Tibial nerve (tissue), 4 donors: ENCODE measurements at regions not wholly inside any gene's neighbourhood (a gene's known extent, or its start where the extent isn't known, plus 50 kb on each side); places are given as distances from the start of the nearest gene placed in this dataset.

Experiments used
- DNase-seq, 2 donors: peaks; one replicate each; pipeline ENCODE4 v3.0.0-alpha.2; 2019; ENCODE audit warnings: low spot score in 2 of 2
- H3K27ac ChIP-seq, 4 donors: fragments of 200-600 bp; sonication (generic) in 3 of 4; one replicate each; pipeline ENCODE4 v1.5.1; 2017 to 2019; ENCODE audit warnings: mild to moderate bottlenecking in 1 of 4
- H3K27me3 ChIP-seq, 2 donors: fragments of 200-600 bp; sonication (generic) in 1 of 2; one replicate each; pipeline versions ENCODE4 v1.5.1 to v1.6.0; 2017 to 2019
- H3K36me3 ChIP-seq, 3 donors: fragments of 200-600 bp; sonication (generic); one replicate each; pipeline ENCODE4 v1.5.1; 2018 to 2019
- H3K4me1 ChIP-seq, 4 donors: fragments of 200-600 bp; sonication (generic) in 3 of 4; one replicate each; pipeline ENCODE4 v1.5.1; 2017 to 2019
- H3K4me3 ChIP-seq, 4 donors: fragments of 200-600 bp; sonication (generic) in 3 of 4; one replicate each; pipeline ENCODE4 v1.5.1; 2017 to 2019; ENCODE audit warnings: mild to moderate bottlenecking in 1 of 4, moderate library complexity in 1 of 4
- H3K9me3 ChIP-seq, 4 donors: fragments of 200-600 bp; sonication (generic) in 3 of 4; one replicate each; pipeline ENCODE4 v1.5.1; 2017 to 2019
- CTCF ChIP-seq, 5 experiments: fragments of 200-600 bp in 3 of 5; fragments of 450-650 bp in 2 of 5; sonication (generic) in 3 of 5; IDR thresholded peaks; one replicate each; pipeline ENCODE4 v1.5.1; 2016 to 2019; ENCODE audit warnings: antibody characterized with exemption in 5 of 5, mild to moderate bottlenecking in 3 of 5, moderate library complexity in 2 of 5
- EP300 ChIP-seq, 2 donors: sonication (generic); formaldehyde crosslinking; IDR thresholded peaks; one replicate each; pipeline ENCODE4 v1.6.1; 2017; ENCODE audit warnings: antibody characterized with exemption in 2 of 2, mild to moderate bottlenecking in 1 of 2
- POLR2A ChIP-seq, 2 donors: fragments of 450-650 bp; IDR thresholded peaks; one replicate each; pipeline ENCODE4 v1.6.1; 2017; ENCODE audit warnings: antibody characterized with exemption in 2 of 2, mild to moderate bottlenecking in 2 of 2, moderate library complexity in 2 of 2
- WGBS, 2 donors: methylation state at CpG; one replicate each; pipeline ENCODE4 v1.1.5; 2018; 5-methylcytosine and 5-hydroxymethylcytosine counted together

- Histone ChIP-seq H3K4me3 (no peak overlapping the region), H3K4me1 (no peaks in the 10 kb centered on the region), H3K27ac (no peak overlapping the region), H3K27me3 (no peaks in the 10 kb centered on the region), H3K9me3 (no peaks in the 10 kb centered on the region), H3K36me3 (no peaks in the 10 kb centered on the region)
- DNase-seq = no peak
- WGBS, 2 donors = 68 to 70% methylated on average over 4 of the region's 4 CpGs
- TF ChIP-seq EP300 (IDR thresholded peaks at IDR 0.05) (no peak), POLR2A (IDR thresholded peaks at IDR 0.05) (no peak), CTCF (IDR thresholded peaks at IDR 0.05) (no peak)
These were observed 728.8 kb upstream of the RBFOX1 start for GRCh38 chr16:6603780-6604325.

- Histone ChIP-seq H3K4me3 (no peak overlapping the region), H3K36me3 (no peaks in the 10 kb centered on the region), H3K27me3 (no peaks in the 10 kb centered on the region), H3K4me1 (no peaks in the 10 kb centered on the region), H3K9me3 (no peaks in the 10 kb centered on the region), H3K27ac (no peak overlapping the region)
- TF ChIP-seq EP300 (IDR thresholded peaks at IDR 0.05) (no peak), POLR2A (IDR thresholded peaks at IDR 0.05) (no peak), CTCF (IDR thresholded peaks at IDR 0.05) (no peak)
- no peak for DNase-seq
- 55% methylated on average over 1 of the region's 1 CpG; no CpG with 5 or more reads in 1 of the 2 donors for WGBS, 2 donors
These were observed 730.2 kb upstream of the RBFOX1 start for GRCh38 chr16:6602405-6602804.

GRCh38 chr16:6600167-6600566 is 732.5 kb upstream of the RBFOX1 start:
- WGBS, 2 donors = 38 to 49% methylated on average over 6 of the region's 6 CpGs
- Histone ChIP-seq H3K27me3 (no peaks in the 10 kb centered on the region), H3K27ac (no peak overlapping the region), H3K4me3 (no peak overlapping the region), H3K9me3 (no peaks in the 10 kb centered on the region), H3K4me1 (no peaks in the 10 kb centered on the region), H3K36me3 (no peaks in the 10 kb centered on the region)
- TF ChIP-seq CTCF (IDR thresholded peaks at IDR 0.05) (no peak), EP300 (IDR thresholded peaks at IDR 0.05) (no peak), POLR2A (IDR thresholded peaks at IDR 0.05) (no peak)
- DNase-seq = no peak

GRCh38 chr16:6593799-6594198 is 738.8 kb upstream of the RBFOX1 start:
- Histone ChIP-seq H3K27ac (no peak overlapping the region), H3K4me3 (no peak overlapping the region), H3K4me1 (no peaks in the 10 kb centered on the region), H3K9me3 (no peaks in the 10 kb centered on the region), H3K27me3 (no peaks in the 10 kb centered on the region), H3K36me3 (no peaks in the 10 kb centered on the region)
- no peak for TF ChIP-seq CTCF (IDR thresholded peaks at IDR 0.05)
- no peak for TF ChIP-seq EP300 (IDR thresholded peaks at IDR 0.05)
- no peak for TF ChIP-seq POLR2A (IDR thresholded peaks at IDR 0.05)
- no peak for DNase-seq
- WGBS, 2 donors = 69 to 74% methylated on average over 5 of the region's 5 CpGs

- 53 to 55% methylated on average over 3 of the region's 3 CpGs for WGBS, 2 donors
- no peak for TF ChIP-seq CTCF (IDR thresholded peaks at IDR 0.05)
- H3K36me3 ChIP-seq = no peaks in the 10 kb centered on the region
- no peak overlapping the region for H3K4me3 ChIP-seq
- no peak for DNase-seq
- no peaks in the 10 kb centered on the region for H3K27me3 ChIP-seq
- H3K27ac ChIP-seq = no peak overlapping the region
- no peaks in the 10 kb centered on the region for H3K4me1 ChIP-seq
- no peaks in the 10 kb centered on the region for H3K9me3 ChIP-seq
These were observed 756.0 kb upstream of the RBFOX1 start for GRCh38 chr16:6576606-6577005.
